Endothelial cell of hepatic sinusoid (primary cell): ENCODE measurements at regions not wholly inside any gene's neighbourhood (a gene's known extent, or its start where the extent isn't known, plus 50 kb on each side); places are given as distances from the start of the nearest gene placed in this dataset.
"Not testable (repeated sequence)": the region's sequence is repeated elsewhere in the genome, so short reads cannot be mapped to it uniquely, and the experiment has no call there.

Experiments used
- in situ Hi-C: cut with HindIII; loops from 2 replicates; pipeline ENCODE4 v1.10.0; 2017; ENCODE audit warnings: low sequenced_read_pairs

GRCh38 chr7:10360050-10360449 lies 613.6 kb upstream of the PHF14 start:
- in situ Hi-C loops, result no loop called here

- in situ Hi-C loops, result no loop called here
Observed at GRCh38 chr7:10401793-10402192, 571.9 kb upstream of the PHF14 start.

- in situ Hi-C loops, result no loop called here
Observed at GRCh38 chr7:10412422-10413019, 561.2 kb upstream of the PHF14 start.

- in situ Hi-C loops, result no loop called here
Observed at GRCh38 chr7:10418985-10419384, 554.7 kb upstream of the PHF14 start.

GRCh38 chr7:10429031-10429430 lies 544.6 kb upstream of the PHF14 start:
- in situ Hi-C loops, result no loop called here

- in situ Hi-C loops, result no loop called here
Observed at GRCh38 chr7:10429511-10429910, 544.2 kb upstream of the PHF14 start.

- in situ Hi-C loops, result no loop called here
Observed at GRCh38 chr7:10436302-10436701, 537.4 kb upstream of the PHF14 start.

GRCh38 chr7:10439027-10439426 lies 534.6 kb upstream of the PHF14 start:
- in situ Hi-C loops, result no loop called here

- in situ Hi-C loops, result no loop called here
Observed at GRCh38 chr7:10455936-10456335, 517.7 kb upstream of the PHF14 start.

GRCh38 chr7:10460474-10460873 lies 513.2 kb upstream of the PHF14 start:
- in situ Hi-C loops, result no loop called here

GRCh38 chr7:10463701-10464100 lies 510.0 kb upstream of the PHF14 start:
- in situ Hi-C loops, result no loop called here

GRCh38 chr7:10465536-10465935 lies 508.1 kb upstream of the PHF14 start:
- in situ Hi-C loops, result not testable (repeated sequence)

- in situ Hi-C loops, result no loop called here
Observed at GRCh38 chr7:10468908-10469307, 504.8 kb upstream of the PHF14 start.

GRCh38 chr7:10469476-10469875 lies 504.2 kb upstream of the PHF14 start:
- in situ Hi-C loops, result no loop called here

GRCh38 chr7:10471280-10472058 lies 502.2 kb upstream of the PHF14 start:
- in situ Hi-C loops, result no loop called here

GRCh38 chr7:10472115-10472514 lies 501.6 kb upstream of the PHF14 start:
- in situ Hi-C loops, result no loop called here

GRCh38 chr7:10473569-10473968 lies 500.1 kb upstream of the PHF14 start:
- in situ Hi-C loops, result no loop called here

GRCh38 chr7:10474048-10474447 lies 499.6 kb upstream of the PHF14 start:
- in situ Hi-C loops, result no loop called here

- in situ Hi-C loops, result no loop called here
Observed at GRCh38 chr7:10475940-10476641, 497.6 kb upstream of the PHF14 start.

GRCh38 chr7:10476642-10477041 lies 497.0 kb upstream of the PHF14 start:
- in situ Hi-C loops, result no loop called here

GRCh38 chr7:10483671-10484070 lies 490.0 kb upstream of the PHF14 start:
- in situ Hi-C loops, result no loop called here

- in situ Hi-C loops, result no loop called here
Observed at GRCh38 chr7:10484767-10485166, 488.9 kb upstream of the PHF14 start.
